ENCODE measurements at regions not wholly inside any gene's neighbourhood (a gene's known extent, or its start where the extent isn't known, plus 50 kb on each side); places are given as distances from the start of the nearest gene placed in this dataset.
"Not testable (repeated sequence)": the region's sequence is repeated elsewhere in the genome, so short reads cannot be mapped to it uniquely, and the experiment has no call there.

GRCh38 chr5:142522983-142523382, 162.9 kb downstream of the FGF1 start:
- no peak for DNase-seq (ENCODE audit: low spot score in 2 of 2)
- Histone ChIP-seq H3K9me3 (no peaks in the 10 kb centered on the region), H3K4me3 (no peak overlapping the region), H3K36me3 (no peaks in the 10 kb centered on the region), H3K27ac (no peak overlapping the region), H3K4me1 (no peaks in the 10 kb centered on the region), H3K27me3 (no peaks in the 10 kb centered on the region)
- intact Hi-C loops (cut with DNase I; ENCODE audit: low total_unique reads), result no loop called here
- no peak for TF ChIP-seq POLR2AphosphoS5 (IDR thresholded peaks at IDR 0.05)
- TF ChIP-seq CTCF (IDR thresholded peaks at IDR 0.05), result no peak

GRCh38 chr5:142521706-142522105, 164.2 kb downstream of the FGF1 start:
- DNase-seq (ENCODE audit: low spot score in 2 of 2), result no peak
- Histone ChIP-seq H3K27me3 (no peaks in the 10 kb centered on the region), H3K9me3 (peaks cover 0 to 5% of the 10 kb centered on the region in 2 donors), H3K27ac (no peak overlapping the region), H3K4me1 (no peaks in the 10 kb centered on the region), H3K4me3 (no peak overlapping the region), H3K36me3 (no peaks in the 10 kb centered on the region)
- intact Hi-C loops (cut with DNase I; ENCODE audit: low total_unique reads), result no loop called here
- TF ChIP-seq POLR2A (IDR thresholded peaks at IDR 0.05), result no peak
- no peak for TF ChIP-seq POLR2AphosphoS5 (IDR thresholded peaks at IDR 0.05)
- TF ChIP-seq CTCF (IDR thresholded peaks at IDR 0.05), result no peak

- Histone ChIP-seq H3K27me3 (no peaks in the 10 kb centered on the region), H3K4me3 (no peak overlapping the region), H3K4me1 (no peaks in the 10 kb centered on the region), H3K36me3 (no peaks in the 10 kb centered on the region), H3K27ac (no peak overlapping the region), H3K9me3 (peaks cover 0 to 5% of the 10 kb centered on the region in 2 donors)
- TF ChIP-seq POLR2AphosphoS5 (IDR thresholded peaks at IDR 0.05) (no peak), CTCF (IDR thresholded peaks at IDR 0.05) (no peak), POLR2A (IDR thresholded peaks at IDR 0.05) (no peak)
- intact Hi-C loops (cut with DNase I; ENCODE audit: low total_unique reads), result no loop called here
- no peak for DNase-seq (ENCODE audit: low spot score in 2 of 2)
These were observed 165.0 kb downstream of the FGF1 start for GRCh38 chr5:142520885-142521284.

GRCh38 chr5:142519913-142520312, 166.0 kb downstream of the FGF1 start:
- H3K27ac ChIP-seq; H3K4me3 ChIP-seq; intact Hi-C loops (cut with DNase I; ENCODE audit: low total_unique reads): not testable (repeated sequence)

GRCh38 chr5:142517840-142518239, 168.1 kb downstream of the FGF1 start:
- Histone ChIP-seq H3K4me3 (no peak overlapping the region), H3K27me3 (no peaks in the 10 kb centered on the region), H3K4me1 (no peaks in the 10 kb centered on the region), H3K9me3 (peaks cover 0 to 5% of the 10 kb centered on the region in 2 donors), H3K27ac (no peak overlapping the region), H3K36me3 (no peaks in the 10 kb centered on the region)
- intact Hi-C loops (cut with DNase I; ENCODE audit: low total_unique reads), result no loop called here
- no peak for DNase-seq (ENCODE audit: low spot score in 2 of 2)
- TF ChIP-seq CTCF (IDR thresholded peaks at IDR 0.05), result no peak
- no peak for TF ChIP-seq POLR2A (IDR thresholded peaks at IDR 0.05)
- TF ChIP-seq POLR2AphosphoS5 (IDR thresholded peaks at IDR 0.05), result no peak

More at GRCh38 chr5:142519913-142520312, 166.0 kb downstream of the FGF1 start:
- H3K9me3 ChIP-seq; H3K4me1 ChIP-seq; DNase-seq (ENCODE audit: low spot score in 2 of 2); H3K27me3 ChIP-seq; H3K36me3 ChIP-seq: not testable (repeated sequence)

GRCh38 chr5:142516732-142517131, 169.2 kb downstream of the FGF1 start:
- no peaks in the 10 kb centered on the region for H3K27me3 ChIP-seq
- no peak overlapping the region for H3K4me3 ChIP-seq
- no peaks in the 10 kb centered on the region for H3K4me1 ChIP-seq
- H3K9me3 ChIP-seq, result peaks cover 0 to 5% of the 10 kb centered on the region in 2 donors
- intact Hi-C loops (cut with DNase I; ENCODE audit: low total_unique reads), result no loop called here
- H3K27ac ChIP-seq, result no peak overlapping the region
- TF ChIP-seq POLR2AphosphoS5 (IDR thresholded peaks at IDR 0.05) (no peak), POLR2A (IDR thresholded peaks at IDR 0.05) (no peak), CTCF (IDR thresholded peaks at IDR 0.05) (no peak)
- H3K36me3 ChIP-seq, result no peaks in the 10 kb centered on the region
- no peak for DNase-seq (ENCODE audit: low spot score in 2 of 2)
